Caco-2 (cell line): ENCODE measurements at regions not wholly inside any gene's neighbourhood (a gene's known extent, or its start where the extent isn't known, plus 50 kb on each side); places are given as distances from the start of the nearest gene placed in this dataset.

Experiments used
- BruUV-seq: library from RNA; stranded (reverse); fragments of 400-500 nt; replicated peaks from 2 replicates; lab custom pipeline; 2021; lab: Mats Ljungman, UMichigan
- CTCF ChIA-PET: fragments of 300-600 bp; sonication (Branson Sonifier 250); formaldehyde crosslinking; loops from one replicate; lab custom pipeline; 2022; ENCODE audit warnings: antibody characterized with exemption; lab: Charles Lee
- POLR2A ChIA-PET: fragments of 300-600 bp; sonication (Branson Sonifier 250); formaldehyde crosslinking; loops from one replicate; lab custom pipeline; 2022; ENCODE audit warnings: antibody characterized with exemption; lab: Charles Lee
- DNase-seq, 2 experiments: peaks; one replicate each; pipeline versions ENCODE4 v3.0.0 to v3.0.0-alpha.2; 2020 to 2022
- H3K27me3 ChIP-seq: replicated peaks from 2 replicates; pipeline ENCODE4 v1.6.0; 2011; ENCODE audit warnings: low read length; ENCODE audit not compliant: control insufficient read depth, insufficient read depth
- H3K36me3 ChIP-seq: 2 replicates; pipeline ENCODE4 v1.5.1; 2011; ENCODE audit warnings: low read length; ENCODE audit not compliant: control insufficient read depth, insufficient read depth
- H3K4me1 ChIP-seq: fragments of 250-450 bp; sonication (Bioruptor Pico); 2 replicates; pipeline ENCODE4 v1.5.1; 2020; ENCODE audit warnings: mild to moderate bottlenecking
- H3K4me3 ChIP-seq: 2 replicates; pipeline ENCODE4 v1.5.1; 2011; ENCODE audit warnings: low read depth, mild to moderate bottlenecking, control low read depth, low read length
- H3K9me3 ChIP-seq: fragments of 250-450 bp; sonication (Bioruptor Pico); 2 replicates; pipeline ENCODE4 v1.5.1; 2020; ENCODE audit warnings: mild to moderate bottlenecking, moderate library complexity
- H3K27ac Mint-ChIP-seq: one replicate; pipeline ENCODE4 v1.8.0; 2022; ENCODE audit warnings: mixed read lengths; ENCODE audit not compliant: unreplicated experiment
- H3K27me3 Mint-ChIP-seq: one replicate; pipeline ENCODE4 v1.8.0; 2022; ENCODE audit warnings: mixed read lengths; ENCODE audit not compliant: insufficient read depth, unreplicated experiment
- H3K36me3 Mint-ChIP-seq: one replicate; pipeline ENCODE4 v1.8.0; 2022; ENCODE audit warnings: mild to moderate bottlenecking, mixed read lengths; ENCODE audit not compliant: insufficient read depth, unreplicated experiment
- H3K4me1 Mint-ChIP-seq: one replicate; pipeline ENCODE4 v1.8.0; 2022; ENCODE audit warnings: low read depth, mixed read lengths; ENCODE audit not compliant: unreplicated experiment
- H3K4me3 Mint-ChIP-seq: one replicate; pipeline ENCODE4 v1.8.0; 2022; ENCODE audit warnings: mild to moderate bottlenecking, moderate library complexity, mixed read lengths; ENCODE audit not compliant: unreplicated experiment
- H3K9me3 Mint-ChIP-seq: one replicate; pipeline ENCODE4 v1.8.0; 2022; ENCODE audit warnings: mixed read lengths; ENCODE audit not compliant: unreplicated experiment
- CTCF ChIP-seq, 2 experiments: fragments of 200-600 bp in 1 of 2; IDR thresholded peaks; 1 replicate in 1 of 2; 2 replicates in 1 of 2; pipeline versions ENCODE4 v1.5.1 to v1.8.0; 2011 to 2022; ENCODE audit warnings: antibody characterized with exemption in 1 of 2, control low read depth in 1 of 2, inconsistent platforms in 1 of 2, low read depth in 1 of 2, low read length in 1 of 2, mild to moderate bottlenecking in 1 of 2, moderate library complexity in 1 of 2; ENCODE audit not compliant: insufficient read depth in 1 of 2, severe bottlenecking in 1 of 2, unreplicated experiment in 1 of 2
- intact Hi-C: fragments of 100-400 bp; cut with micrococcal nuclease; formaldehyde crosslinking; loops from one replicate; pipeline ENCODE4 v1.10.0; 2022; ENCODE audit not compliant: unreplicated experiment

DNA sequence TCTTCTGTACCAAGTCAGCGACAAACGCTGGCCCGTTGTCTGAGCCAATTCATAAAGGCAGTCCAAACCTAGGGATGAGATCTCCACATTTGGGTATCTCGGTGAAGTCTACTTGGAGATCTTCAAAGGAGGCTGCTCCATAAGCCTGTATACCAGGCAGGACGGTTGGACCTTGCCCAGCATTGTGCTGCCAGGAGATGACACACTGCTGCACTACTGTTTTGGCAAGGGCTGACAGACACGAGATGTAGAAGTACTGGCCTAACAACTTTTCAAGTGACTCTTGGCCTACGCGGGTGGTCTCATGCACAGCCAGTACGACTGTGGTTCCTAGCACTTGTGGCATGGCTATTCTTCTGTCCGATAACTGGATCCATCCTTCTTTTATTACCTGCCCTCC, 135.3 kb downstream of the SLC38A6 start:
- no peak for TF ChIP-seq CTCF (IDR thresholded peaks at IDR 0.05; ENCODE audit: insufficient read depth in 1 of 2, low read depth in 1 of 2, low read length in 1 of 2, severe bottlenecking in 1 of 2, unreplicated experiment in 1 of 2)
- ChIA-PET CTCF (no interaction called here), POLR2A (no interaction called here)
- H3K27me3 Mint-ChIP-seq = no peaks in the 10 kb centered on the region
- BruUV-seq = no TSS peak
- H3K9me3 Mint-ChIP-seq = peaks cover 8% of the 10 kb centered on the region
- H3K4me3 Mint-ChIP-seq = no peak overlapping the region
- Histone ChIP-seq H3K36me3 (no peaks in the 10 kb centered on the region), H3K9me3 (no peaks in the 10 kb centered on the region), H3K4me1 (no peaks in the 10 kb centered on the region), H3K4me3 (no peak overlapping the region), H3K27me3 (no peaks in the 10 kb centered on the region)
- no peaks in the 10 kb centered on the region for H3K4me1 Mint-ChIP-seq
- no peak for DNase-seq
- no peaks in the 10 kb centered on the region for H3K36me3 Mint-ChIP-seq
- H3K27ac Mint-ChIP-seq = no peak overlapping the region
- intact Hi-C loops = no loop called here

- CTCF ChIA-PET = no interaction called here
- no peaks in the 10 kb centered on the region for H3K27me3 ChIP-seq
- H3K4me1 Mint-ChIP-seq = no peaks in the 10 kb centered on the region
- H3K4me1 ChIP-seq = no peaks in the 10 kb centered on the region
- no peaks in the 10 kb centered on the region for H3K36me3 ChIP-seq
- no peak overlapping the region for H3K4me3 ChIP-seq
- H3K9me3 ChIP-seq = no peaks in the 10 kb centered on the region
- POLR2A ChIA-PET = no interaction called here
- intact Hi-C loops = no loop called here
- no peak for DNase-seq
- H3K9me3 Mint-ChIP-seq = peaks cover 8% of the 10 kb centered on the region
- BruUV-seq = no TSS peak
- no peaks in the 10 kb centered on the region for H3K27me3 Mint-ChIP-seq
- H3K36me3 Mint-ChIP-seq = no peaks in the 10 kb centered on the region
- H3K4me3 Mint-ChIP-seq = no peak overlapping the region
- H3K27ac Mint-ChIP-seq = no peak overlapping the region
- TF ChIP-seq CTCF (IDR thresholded peaks at IDR 0.05; ENCODE audit: insufficient read depth in 1 of 2, low read depth in 1 of 2, low read length in 1 of 2, severe bottlenecking in 1 of 2, unreplicated experiment in 1 of 2) = no peak
These were observed 132.6 kb downstream of the SLC38A6 start for GRCh38 chr14:61113561-61114225.

- BruUV-seq = no TSS peak
- Histone ChIP-seq H3K4me1 (no peaks in the 10 kb centered on the region), H3K4me3 (no peak overlapping the region), H3K27me3 (no peaks in the 10 kb centered on the region), H3K9me3 (no peaks in the 10 kb centered on the region), H3K36me3 (no peaks in the 10 kb centered on the region)
- Mint-ChIP-seq H3K27ac (no peak overlapping the region), H3K36me3 (no peaks in the 10 kb centered on the region), H3K27me3 (no peaks in the 10 kb centered on the region), H3K9me3 (peaks cover 8% of the 10 kb centered on the region), H3K4me3 (no peak overlapping the region), H3K4me1 (no peaks in the 10 kb centered on the region)
- intact Hi-C loops = no loop called here
- DNase-seq = no peak
- ChIA-PET CTCF (no interaction called here), POLR2A (no interaction called here)
- no peak for TF ChIP-seq CTCF (IDR thresholded peaks at IDR 0.05; ENCODE audit: insufficient read depth in 1 of 2, low read depth in 1 of 2, low read length in 1 of 2, severe bottlenecking in 1 of 2, unreplicated experiment in 1 of 2)
These were observed 131.5 kb downstream of the SLC38A6 start for GRCh38 chr14:61112506-61112905.
